IPS-20b (cell line): ENCODE measurements at regions not wholly inside any gene's neighbourhood (a gene's known extent, or its start where the extent isn't known, plus 50 kb on each side); places are given as distances from the start of the nearest gene placed in this dataset.

Experiments
- H3K27ac ChIP-seq: one replicate; pipeline ENCODE4 v1.5.1; 2013; ENCODE audit warnings: low read length
- H3K27me3 ChIP-seq: 2 replicates; pipeline ENCODE4 v1.6.1; 2013; ENCODE audit warnings: mild to moderate bottlenecking, low read length, inconsistent platforms; ENCODE audit not compliant: insufficient read depth
- H3K36me3 ChIP-seq: 2 replicates; pipeline ENCODE4 v1.6.1; 2013; ENCODE audit warnings: low read depth, mild to moderate bottlenecking, inconsistent platforms, low read length, moderate library complexity; ENCODE audit not compliant: insufficient read depth
- H3K4me1 ChIP-seq: 2 replicates; pipeline ENCODE4 v1.6.1; 2013; ENCODE audit warnings: mild to moderate bottlenecking, control low read depth, inconsistent platforms, low read length, moderate library complexity; ENCODE audit not compliant: insufficient read depth
- H3K4me3 ChIP-seq: 2 replicates; pipeline ENCODE4 v1.5.1; 2013; ENCODE audit warnings: mild to moderate bottlenecking, low read length, inconsistent platforms
- H3K9ac ChIP-seq: 2 replicates; pipeline ENCODE4 v1.6.1; 2013; ENCODE audit warnings: low read depth, mild to moderate bottlenecking, inconsistent platforms, low read length, moderate library complexity
- H3K9me3 ChIP-seq: 2 replicates; pipeline ENCODE4 v1.6.1; 2013; ENCODE audit warnings: mild to moderate bottlenecking, low read depth, low read length, inconsistent platforms; ENCODE audit not compliant: insufficient read depth

DNA sequence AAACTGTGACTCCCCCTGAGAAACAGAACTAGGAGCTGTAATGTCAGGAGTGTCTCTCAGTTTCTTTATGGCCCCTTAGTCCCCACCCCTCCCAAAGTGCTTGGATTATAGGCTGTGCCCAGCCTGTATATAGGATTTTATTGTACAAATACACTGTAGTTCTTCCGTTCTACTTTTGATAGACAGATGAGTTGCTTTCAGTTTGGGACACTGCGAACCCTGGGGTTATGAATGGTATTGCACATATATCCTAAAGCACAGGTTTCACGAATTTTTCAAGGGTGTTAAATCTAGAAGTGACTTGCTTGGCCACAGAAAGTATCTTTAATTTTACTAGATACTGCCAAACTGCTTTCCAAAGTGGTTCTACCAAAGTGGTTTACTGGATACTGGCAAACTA lies 152.9 kb upstream of the ATXN1 start:
- Histone ChIP-seq H3K4me3 (no peak overlapping the region), H3K27ac (no peak overlapping the region), H3K36me3 (no peaks in the 10 kb centered on the region), H3K9me3 (peaks cover 5% of the 10 kb centered on the region; the same call in 1 of the 2 replicates), H3K27me3 (no peaks in the 10 kb centered on the region), H3K4me1 (no peaks in the 10 kb centered on the region), H3K9ac (no peak overlapping the region)

DNA sequence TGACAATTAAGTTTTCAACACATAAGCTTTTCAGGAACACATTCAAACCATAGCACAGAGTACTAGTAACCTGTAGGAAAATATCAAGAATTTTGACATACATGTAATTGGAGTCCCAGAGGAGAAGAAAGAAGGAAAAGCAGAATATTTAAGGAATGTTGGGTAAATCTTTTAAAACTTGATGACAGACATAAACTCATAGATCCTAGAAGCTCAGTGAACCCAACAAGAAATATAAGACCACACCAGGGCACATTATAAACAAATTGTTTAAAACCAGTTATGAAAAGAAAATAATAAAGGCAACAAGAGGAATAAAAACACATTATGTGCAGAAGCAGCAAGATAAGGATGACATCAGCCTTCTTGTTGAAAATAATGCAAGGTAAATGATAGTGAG lies 151.5 kb upstream of the ATXN1 start:
- no peaks in the 10 kb centered on the region for H3K4me1 ChIP-seq
- no peak overlapping the region for H3K4me3 ChIP-seq
- peaks cover 5% of the 10 kb centered on the region; the same call in 1 of the 2 replicates for H3K9me3 ChIP-seq
- H3K27me3 ChIP-seq, result no peaks in the 10 kb centered on the region
- no peak overlapping the region for H3K27ac ChIP-seq
- H3K9ac ChIP-seq, result no peak overlapping the region
- no peaks in the 10 kb centered on the region for H3K36me3 ChIP-seq

DNA sequence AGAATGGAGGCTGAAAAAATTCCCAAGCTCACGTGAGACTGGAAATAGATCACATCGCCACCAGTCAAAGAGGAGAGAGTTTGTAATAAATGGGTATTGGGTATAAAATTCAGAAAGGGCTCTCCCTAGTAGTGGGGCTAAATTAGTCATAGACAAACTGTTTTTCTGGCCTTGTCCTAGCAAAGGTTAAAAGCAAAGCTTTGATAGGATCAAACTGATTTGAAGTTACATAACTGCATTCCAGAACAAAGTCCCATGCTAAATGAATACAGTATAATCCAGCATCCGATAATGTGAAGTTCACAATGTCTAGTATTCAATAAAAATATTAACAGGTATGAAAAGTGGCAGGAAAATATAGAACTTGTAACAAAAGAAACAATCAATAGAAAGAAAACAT lies 149.8 kb upstream of the ATXN1 start:
- peaks cover 5% of the 10 kb centered on the region; the same call in 1 of the 2 replicates for H3K9me3 ChIP-seq
- no peak overlapping the region for H3K4me3 ChIP-seq
- H3K27ac ChIP-seq, result no peak overlapping the region
- no peak overlapping the region for H3K9ac ChIP-seq
- no peaks in the 10 kb centered on the region for H3K36me3 ChIP-seq
- H3K4me1 ChIP-seq, result no peaks in the 10 kb centered on the region
- no peaks in the 10 kb centered on the region for H3K27me3 ChIP-seq

DNA sequence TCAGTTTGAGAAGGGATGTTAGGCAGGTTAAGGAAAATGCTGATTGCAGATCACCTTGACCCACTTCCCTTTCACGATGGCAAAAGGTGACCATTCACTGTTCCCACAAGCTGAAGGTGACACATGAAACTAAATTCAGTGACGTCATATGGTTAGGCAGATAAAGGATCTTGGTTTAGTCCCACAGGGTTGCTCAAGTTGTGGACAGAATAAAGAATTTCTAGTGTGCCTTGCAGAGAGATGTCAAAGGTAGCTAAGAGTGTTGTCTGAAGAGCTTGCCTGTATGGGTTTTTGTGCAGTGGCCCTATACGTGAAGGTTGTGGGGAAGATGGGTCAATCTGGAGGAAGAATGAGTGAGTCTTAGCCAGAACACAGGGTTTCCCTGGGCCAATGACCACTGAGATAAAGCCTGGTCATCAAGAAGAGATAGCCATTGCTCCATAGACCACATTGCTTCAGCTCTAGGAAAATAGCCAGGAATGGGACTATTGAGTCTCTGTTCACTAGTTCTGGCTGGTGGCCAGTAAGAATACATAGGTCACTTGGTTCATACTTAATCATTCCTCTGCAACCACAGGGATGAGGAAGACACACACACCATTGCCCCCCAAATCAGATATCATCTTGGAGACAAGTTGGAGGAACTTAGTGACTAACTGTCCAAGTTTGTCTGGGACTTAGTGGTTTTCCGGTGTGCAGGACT lies 148.5 kb upstream of the ATXN1 start:
- no peak overlapping the region for H3K27ac ChIP-seq
- no peaks in the 10 kb centered on the region for H3K36me3 ChIP-seq
- H3K9ac ChIP-seq, result no peak overlapping the region
- H3K4me3 ChIP-seq, result no peak overlapping the region
- H3K4me1 ChIP-seq, result no peaks in the 10 kb centered on the region
- no peaks in the 10 kb centered on the region for H3K27me3 ChIP-seq
- peaks cover 5% of the 10 kb centered on the region; the same call in 1 of the 2 replicates for H3K9me3 ChIP-seq

DNA sequence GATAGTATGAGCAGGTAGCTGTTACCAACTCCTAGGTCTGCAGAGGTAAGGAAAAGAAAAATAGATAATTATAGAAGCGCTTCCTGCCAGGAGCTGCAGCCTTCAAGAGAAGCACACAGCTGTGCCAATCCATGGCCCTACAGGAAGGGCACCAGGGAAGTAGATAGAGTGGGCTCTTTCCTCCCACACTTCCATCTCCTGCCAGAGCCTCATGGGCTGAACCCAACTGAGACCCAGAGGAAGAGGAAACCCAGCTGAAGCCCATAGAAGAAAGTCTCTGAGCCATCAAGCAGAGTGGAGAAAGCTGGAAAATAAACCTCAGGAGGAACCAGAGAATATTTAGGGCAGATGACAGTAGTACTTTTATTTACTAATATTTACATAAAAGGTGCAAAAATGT lies 146.7 kb upstream of the ATXN1 start:
- H3K27ac ChIP-seq, result no peak overlapping the region
- no peak overlapping the region for H3K4me3 ChIP-seq

DNA sequence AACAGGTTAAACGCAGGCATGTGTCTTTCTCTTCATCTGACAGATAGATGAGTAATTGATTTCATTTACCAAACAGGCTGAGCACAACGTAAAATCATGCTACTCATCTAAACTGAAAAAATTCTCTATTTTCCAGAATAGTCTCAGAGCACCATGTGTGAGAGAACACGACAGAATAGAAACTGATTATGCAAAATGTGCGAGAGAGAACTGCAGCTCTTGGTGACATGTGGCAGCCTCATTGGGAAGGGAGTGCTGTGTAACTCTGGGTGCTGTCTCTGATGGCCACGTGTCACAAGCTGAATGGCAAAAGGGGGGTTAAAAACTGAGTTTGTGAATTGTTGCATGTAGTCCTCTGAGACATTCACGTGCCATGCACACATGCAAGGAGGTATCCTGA lies 143.7 kb upstream of the ATXN1 start:
- Histone ChIP-seq H3K27ac (no peak overlapping the region), H3K36me3 (no peaks in the 10 kb centered on the region), H3K4me1 (peaks cover 6% of the 10 kb centered on the region; the same call in 1 of the 2 replicates), H3K9me3 (no peaks in the 10 kb centered on the region), H3K27me3 (no peaks in the 10 kb centered on the region), H3K4me3 (no peak overlapping the region), H3K9ac (no peak overlapping the region)

More for the DNA sequence above, 146.7 kb upstream of the ATXN1 start:
- no peaks in the 10 kb centered on the region for H3K36me3 ChIP-seq
- no peaks in the 10 kb centered on the region for H3K9me3 ChIP-seq
- H3K27me3 ChIP-seq, result no peaks in the 10 kb centered on the region
- no peak overlapping the region for H3K9ac ChIP-seq
- peaks cover 3% of the 10 kb centered on the region; the same call in 1 of the 2 replicates for H3K4me1 ChIP-seq

DNA sequence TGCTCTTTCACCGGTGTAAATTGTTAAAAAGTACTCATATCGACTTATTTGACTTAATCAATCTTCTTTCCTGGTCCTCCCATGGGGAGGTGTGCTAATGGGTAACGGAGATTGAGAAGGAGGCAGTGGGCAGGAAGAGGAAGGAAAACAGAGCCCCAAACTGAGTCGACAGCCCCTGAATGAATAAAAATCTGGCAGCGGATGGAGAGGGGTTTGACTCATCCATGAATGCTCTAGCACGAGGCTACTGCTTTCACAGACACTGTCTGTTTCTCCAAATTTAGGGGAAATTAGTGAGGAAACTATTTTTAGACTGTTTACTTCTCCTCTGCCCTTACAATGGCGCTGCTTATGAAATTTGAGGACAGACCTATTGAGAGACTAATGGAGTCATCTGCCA lies 142.2 kb upstream of the ATXN1 start:
- Histone ChIP-seq H3K4me1 (peaks cover 6% of the 10 kb centered on the region; the same call in 1 of the 2 replicates), H3K4me3 (no peak overlapping the region), H3K27ac (no peak overlapping the region), H3K9me3 (no peaks in the 10 kb centered on the region), H3K9ac (no peak overlapping the region), H3K27me3 (no peaks in the 10 kb centered on the region), H3K36me3 (no peaks in the 10 kb centered on the region)

DNA sequence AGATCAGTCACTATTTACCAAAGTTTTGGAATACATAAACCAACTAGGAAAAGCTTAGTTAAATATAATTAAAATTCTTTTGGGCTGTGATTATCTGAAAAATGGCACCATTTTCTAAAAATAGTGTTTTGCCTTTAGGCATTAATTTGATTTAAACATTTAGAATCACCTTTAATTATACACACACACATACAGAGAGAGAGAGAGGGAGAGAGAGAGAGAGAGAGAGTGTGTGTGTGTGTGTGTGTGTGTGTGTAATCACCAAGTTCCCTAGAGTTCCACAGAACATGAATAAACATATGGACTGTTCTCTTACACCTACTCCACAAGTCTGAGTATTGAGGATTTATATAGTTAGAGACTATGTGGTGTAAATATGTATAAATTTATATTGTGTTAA lies 141.2 kb upstream of the ATXN1 start:
- no peak overlapping the region for H3K4me3 ChIP-seq
- no peak overlapping the region for H3K27ac ChIP-seq
- no peaks in the 10 kb centered on the region for H3K9me3 ChIP-seq
- no peaks in the 10 kb centered on the region for H3K36me3 ChIP-seq
- peaks cover 6% of the 10 kb centered on the region; the same call in 1 of the 2 replicates for H3K4me1 ChIP-seq
- no peak overlapping the region for H3K9ac ChIP-seq
- no peaks in the 10 kb centered on the region for H3K27me3 ChIP-seq

DNA sequence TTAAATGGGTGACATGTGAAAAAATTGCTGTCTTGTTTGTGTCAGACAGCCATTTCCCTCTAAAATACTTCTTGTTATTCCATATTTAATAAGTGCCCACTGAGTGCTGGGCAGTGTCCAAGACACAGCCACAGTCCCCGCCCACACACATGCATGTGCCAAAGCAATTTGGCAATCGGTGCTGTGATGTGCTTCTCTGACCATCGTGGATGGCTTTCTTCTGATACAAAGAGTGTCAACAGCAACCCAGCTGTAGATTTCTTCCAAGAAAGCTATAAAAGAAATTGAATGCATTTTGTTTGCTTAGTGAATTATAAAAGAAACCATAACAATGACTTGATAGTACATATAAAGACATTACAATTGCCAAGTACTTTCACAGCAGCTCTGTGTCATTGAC lies 140.5 kb upstream of the ATXN1 start:
- Histone ChIP-seq H3K9me3 (no peaks in the 10 kb centered on the region), H3K27me3 (no peaks in the 10 kb centered on the region), H3K36me3 (no peaks in the 10 kb centered on the region), H3K4me3 (no peak overlapping the region), H3K27ac (no peak overlapping the region), H3K9ac (no peak overlapping the region), H3K4me1 (peaks cover 6% of the 10 kb centered on the region; the same call in 1 of the 2 replicates)

DNA sequence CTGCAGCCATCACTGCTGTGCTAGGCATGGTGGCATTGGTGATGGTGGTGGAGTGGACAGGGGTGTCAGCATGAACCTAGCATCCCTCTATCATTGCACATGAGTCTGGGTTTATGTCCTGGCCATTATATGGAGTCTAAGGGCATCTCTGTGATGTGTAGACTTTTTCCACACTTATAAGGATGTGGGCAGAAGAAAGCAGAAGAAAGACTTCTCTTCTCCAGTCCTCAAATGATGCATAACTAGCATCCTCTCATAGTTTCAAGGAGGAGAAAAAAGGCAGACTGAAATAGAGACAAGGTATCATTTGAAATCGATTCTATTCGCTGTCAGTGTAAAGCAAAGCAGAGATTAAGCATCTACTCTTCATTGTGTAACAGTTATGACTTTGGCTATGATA lies 140.0 kb upstream of the ATXN1 start:
- Histone ChIP-seq H3K27me3 (no peaks in the 10 kb centered on the region), H3K4me3 (no peak overlapping the region), H3K4me1 (peaks cover 6% of the 10 kb centered on the region; the same call in 1 of the 2 replicates), H3K36me3 (no peaks in the 10 kb centered on the region), H3K9ac (no peak overlapping the region), H3K27ac (no peak overlapping the region), H3K9me3 (no peaks in the 10 kb centered on the region)

DNA sequence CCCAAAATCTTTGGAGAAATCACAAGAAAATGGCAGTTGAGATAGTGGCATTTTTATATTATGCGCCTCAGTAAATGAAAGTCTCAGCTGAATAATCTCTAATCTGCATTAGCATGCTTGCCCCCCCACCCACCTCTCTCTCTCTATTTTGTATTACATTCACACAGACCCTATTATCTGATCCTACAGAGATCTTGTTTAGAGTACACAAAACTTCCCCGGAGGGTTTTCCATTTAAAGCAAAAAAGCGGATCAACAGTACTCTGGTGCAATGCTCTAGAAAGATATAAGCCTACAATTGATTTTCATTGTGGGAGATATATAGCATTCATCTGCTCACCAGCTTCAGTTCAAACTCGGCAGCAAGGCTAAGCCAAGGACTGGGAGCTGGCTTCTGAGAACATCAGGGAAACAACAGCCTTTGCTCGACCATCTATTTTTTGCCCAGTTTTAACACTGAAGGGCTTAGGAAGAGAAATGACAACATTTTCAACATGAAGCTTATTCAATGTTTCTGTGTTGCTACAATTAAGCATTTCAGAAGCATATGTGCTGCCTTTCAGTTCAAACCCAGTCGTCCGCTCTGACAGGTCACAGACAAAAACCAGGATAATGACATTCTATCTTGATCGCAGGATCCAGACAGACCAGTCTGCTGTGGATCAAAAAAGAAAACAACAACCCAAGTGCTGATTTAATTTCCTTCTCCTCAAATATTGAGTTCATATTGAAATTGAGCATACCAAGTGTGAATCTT lies 137.6 kb upstream of the ATXN1 start:
- H3K4me3 ChIP-seq, result no peak overlapping the region
- no peaks in the 10 kb centered on the region for H3K27me3 ChIP-seq
- peaks cover 6% of the 10 kb centered on the region; the same call in 1 of the 2 replicates for H3K4me1 ChIP-seq
- no peaks in the 10 kb centered on the region for H3K9me3 ChIP-seq
- H3K9ac ChIP-seq, result no peak overlapping the region
- H3K36me3 ChIP-seq, result no peaks in the 10 kb centered on the region
- no peak overlapping the region for H3K27ac ChIP-seq

DNA sequence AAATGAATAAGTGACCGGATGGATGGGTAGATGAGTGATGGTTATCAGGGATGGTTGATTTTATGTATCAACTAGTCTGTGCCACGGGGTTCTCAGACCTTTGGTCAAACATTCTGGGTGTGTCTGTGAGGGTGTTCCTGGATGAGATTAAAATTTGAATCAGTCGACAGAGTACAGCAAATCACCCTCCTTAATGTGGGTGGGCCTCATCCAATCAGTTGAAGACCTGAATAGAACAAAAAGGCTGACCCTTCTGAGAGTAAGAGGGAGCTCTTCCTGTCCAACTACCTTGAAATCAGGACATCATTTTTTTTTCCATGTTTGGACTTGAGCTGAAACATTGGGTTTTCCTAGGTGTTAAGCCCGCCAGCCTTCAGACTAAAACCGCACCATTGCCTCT lies 136.4 kb upstream of the ATXN1 start:
- Histone ChIP-seq H3K9ac (no peak overlapping the region), H3K36me3 (no peaks in the 10 kb centered on the region), H3K27me3 (no peaks in the 10 kb centered on the region), H3K27ac (no peak overlapping the region), H3K4me1 (no peaks in the 10 kb centered on the region), H3K4me3 (no peak overlapping the region), H3K9me3 (no peaks in the 10 kb centered on the region)
